HEK293T (cell line): ENCODE measurements at regions not wholly inside any gene's neighbourhood (a gene's known extent, or its start where the extent isn't known, plus 50 kb on each side); places are given as distances from the start of the nearest gene placed in this dataset.

Experiments used
- ARNT ChIP-seq: fragments of 450-650 bp; IDR thresholded peaks from 2 replicates; pipeline ENCODE4 v1.6.1; 2017; ENCODE audit warnings: mild to moderate bottlenecking
- ELF4 ChIP-seq: fragments of 450-650 bp; IDR thresholded peaks from 2 replicates; pipeline ENCODE4 v1.6.1; 2017; ENCODE audit warnings: antibody characterized with exemption
- SP1 ChIP-seq: fragments of 450-650 bp; IDR thresholded peaks from 2 replicates; pipeline ENCODE4 v1.6.1; 2017
- SUZ12 ChIP-seq: fragments of 450-650 bp; IDR thresholded peaks from 2 replicates; pipeline ENCODE4 v1.6.1; 2016; ENCODE audit warnings: mild to moderate bottlenecking

DNA sequence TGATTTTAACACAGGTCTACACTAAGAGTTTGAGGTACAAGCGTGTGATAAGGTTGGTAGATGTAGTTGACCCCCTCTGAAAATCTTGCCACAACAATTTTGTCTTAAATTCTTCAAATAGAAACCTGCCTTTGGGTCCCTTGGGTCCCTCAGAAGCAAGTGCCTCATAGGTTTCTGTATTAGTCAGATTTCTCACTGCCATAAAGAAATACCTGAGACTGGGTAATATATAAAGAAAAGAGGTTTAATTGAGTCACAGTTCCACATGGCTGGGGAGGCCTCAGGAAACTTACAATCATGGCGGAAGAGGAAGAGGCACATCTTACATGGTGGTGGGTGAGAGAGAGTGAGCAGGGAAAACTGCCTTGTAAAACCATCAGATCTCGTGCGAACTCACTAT lies 301.2 kb downstream of the MAP2K6 start:
- TF ChIP-seq SUZ12, result no peak
- no peak for TF ChIP-seq ELF4
- TF ChIP-seq ARNT, result no peak
- TF ChIP-seq SP1, result no peak
